ENCODE measurements at regions not wholly inside any gene's neighbourhood (a gene's known extent, or its start where the extent isn't known, plus 50 kb on each side); places are given as distances from the start of the nearest gene placed in this dataset.

- TF ChIP-seq PATZ1 (CRISPR knock-in tag; IDR thresholded peaks at IDR 0.05; ENCODE audit: borderline replicate concordance) (no peak), PPARA (CRISPR knock-in tag; IDR thresholded peaks at IDR 0.05; ENCODE audit: borderline replicate concordance) (no peak), ZNF8 (CRISPR knock-in tag; IDR thresholded peaks at IDR 0.05) (no peak)
Measured at GRCh38 chr9:134541097-134541747, 100.4 kb upstream of the COL5A1 start.

All from SK-N-SH treated with all-trans-retinoic acid at 6 μM for 48 hours (cell line).